Stimulated activated naive CD8-positive, alpha-beta T cell treated with anti-CD3 and anti-CD28 coated beads, Interleukin-15, Interleukin-2, amounts not matched to agents 100 U/mL and 50 U/mL, for 24 hours (primary cell): ENCODE measurements at regions not wholly inside any gene's neighbourhood (a gene's known extent, or its start where the extent isn't known, plus 50 kb on each side); places are given as distances from the start of the nearest gene placed in this dataset.

Source experiments
- ATAC-seq: fragments of 150-1000 bp; cut with Tn5 transposase; one replicate; pipeline ENCODE4 v1.10.0; 2021
- DNase-seq: peaks from one replicate; pipeline ENCODE4 v3.0.0; 2021

GRCh38 chr2:105621038-105621437 lies 123.7 kb upstream of the NCK2 start:
- DNase-seq: no peak
- ATAC-seq: no peak

GRCh38 chr2:105618351-105618659 lies 126.4 kb upstream of the NCK2 start:
- ATAC-seq (peak; percentile 63), DNase-seq (no peak)

GRCh38 chr2:105617631-105618350 lies 126.9 kb upstream of the NCK2 start:
- ATAC-seq (no peak), DNase-seq (no peak)

GRCh38 chr2:105615305-105615704 lies 129.4 kb upstream of the NCK2 start:
- no peak for DNase-seq
- no peak for ATAC-seq

- no peak for ATAC-seq
- no peak for DNase-seq
Observed at GRCh38 chr2:105611811-105612424, 132.8 kb upstream of the NCK2 start.

GRCh38 chr2:105611333-105611637 lies 133.4 kb upstream of the NCK2 start:
- no peak for DNase-seq
- ATAC-seq: no peak

- ATAC-seq (no peak), DNase-seq (no peak)
Observed at GRCh38 chr2:105610576-105611332, 134.0 kb upstream of the NCK2 start.

- DNase-seq (no peak), ATAC-seq (no peak)
Observed at GRCh38 chr2:105609746-105610402, 134.8 kb upstream of the NCK2 start.

GRCh38 chr2:105607920-105608504 lies 136.7 kb upstream of the NCK2 start:
- no peak for DNase-seq

GRCh38 chr2:105606081-105606480 lies 138.6 kb upstream of the NCK2 start:
- ATAC-seq: no peak
- no peak for DNase-seq

More at GRCh38 chr2:105607920-105608504, 136.7 kb upstream of the NCK2 start:
- ATAC-seq: no peak

- ATAC-seq (no peak), DNase-seq (no peak)
Observed at GRCh38 chr2:105604938-105605337, 139.8 kb upstream of the NCK2 start.

- ATAC-seq: no peak
Observed at GRCh38 chr2:105600949-105601794, 143.5 kb upstream of the NCK2 start.

GRCh38 chr2:105600602-105600948 lies 144.1 kb upstream of the NCK2 start:
- ATAC-seq: no peak
- DNase-seq: no peak

More at GRCh38 chr2:105600949-105601794, 143.5 kb upstream of the NCK2 start:
- DNase-seq: no peak

GRCh38 chr2:105600037-105600442 lies 144.7 kb upstream of the NCK2 start:
- ATAC-seq (no peak), DNase-seq (no peak)

- no peak for ATAC-seq
- DNase-seq: no peak
Observed at GRCh38 chr2:105598829-105599698, 145.6 kb upstream of the NCK2 start.

GRCh38 chr2:105597806-105598803 lies 146.6 kb upstream of the NCK2 start:
- no peak for ATAC-seq
- DNase-seq: no peak

- ATAC-seq: no peak
Observed at GRCh38 chr2:105597011-105597805, 147.5 kb upstream of the NCK2 start.

GRCh38 chr2:105596411-105596921 lies 148.2 kb upstream of the NCK2 start:
- no peak for DNase-seq
- no peak for ATAC-seq

More at GRCh38 chr2:105597011-105597805, 147.5 kb upstream of the NCK2 start:
- no peak for DNase-seq
